OCI-LY1 (cell line): ENCODE measurements at regions not wholly inside any gene's neighbourhood (a gene's known extent, or its start where the extent isn't known, plus 50 kb on each side); places are given as distances from the start of the nearest gene placed in this dataset.

Experiments used
- H2AFZ ChIP-seq: fragments of 200-600 bp; sonication (generic), shearing (Covaris generic); 2 replicates; pipeline ENCODE4 v1.6.0; 2014; ENCODE audit warnings: antibody characterized with exemption, mild to moderate bottlenecking, low read length
- H3F3A ChIP-seq: fragments of 200-600 bp; sonication (generic), shearing (Covaris generic); 2 replicates; pipeline ENCODE4 v1.6.0; 2014; ENCODE audit warnings: mild to moderate bottlenecking, antibody characterized with exemption, low read length, moderate library complexity; ENCODE audit not compliant: insufficient read depth
- H3K27ac ChIP-seq: fragments of 200-600 bp; sonication (generic); 2 replicates; pipeline ENCODE4 v1.5.1; 2014; ENCODE audit warnings: low read length, mixed run types, mild to moderate bottlenecking, low read depth; ENCODE audit not compliant: poor library complexity, severe bottlenecking
- H3K27me3 ChIP-seq: fragments of 200-600 bp; sonication (generic); 2 replicates; pipeline ENCODE4 v1.6.0; 2014; ENCODE audit warnings: antibody characterized with exemption, mild to moderate bottlenecking, low read length, moderate library complexity; ENCODE audit not compliant: insufficient read depth
- H3K36me3 ChIP-seq: fragments of 200-600 bp; sonication (generic); 2 replicates; pipeline ENCODE4 v1.6.1; 2014; ENCODE audit warnings: mild to moderate bottlenecking, antibody characterized with exemption, low read length, moderate library complexity, mixed read lengths; ENCODE audit not compliant: insufficient read depth
- H3K4me1 ChIP-seq: fragments of 200-600 bp; sonication (generic); 2 replicates; pipeline ENCODE4 v1.5.1; 2014; ENCODE audit warnings: mild to moderate bottlenecking, low read length, moderate library complexity; ENCODE audit not compliant: insufficient read depth, severe bottlenecking
- H3K4me2 ChIP-seq: fragments of 200-600 bp; sonication (generic), shearing (Covaris generic); 2 replicates; pipeline ENCODE4 v1.6.1; 2014; ENCODE audit warnings: low read length
- H3K4me3 ChIP-seq: fragments of 200-600 bp; sonication (generic); 2 replicates; pipeline ENCODE4 v1.5.1; 2014; ENCODE audit warnings: low read length, low read depth, mild to moderate bottlenecking, mixed read lengths; ENCODE audit not compliant: poor library complexity, severe bottlenecking
- H3K79me2 ChIP-seq: fragments of 200-600 bp; shearing (Covaris generic); 2 replicates; pipeline ENCODE4 v1.6.1; 2016; ENCODE audit warnings: mixed run types, low read length, mixed read lengths; ENCODE audit not compliant: insufficient read depth
- H3K9ac ChIP-seq: fragments of 200-600 bp; sonication (generic), shearing (Covaris generic); 2 replicates; pipeline ENCODE4 v1.6.1; 2014; ENCODE audit warnings: mild to moderate bottlenecking, low read length, mixed read lengths
- H3K9me2 ChIP-seq: fragments of 200-600 bp; sonication (generic), shearing (Covaris generic); 2 replicates; pipeline ENCODE4 v1.6.1; 2014; ENCODE audit warnings: low read depth, mild to moderate bottlenecking, low read length, mixed read lengths
- H3K9me3 ChIP-seq: fragments of 200-600 bp; shearing (Covaris generic); 2 replicates; pipeline ENCODE4 v1.6.1; 2014; ENCODE audit warnings: low read length, mixed read lengths
- H4K20me1 ChIP-seq: fragments of 200-600 bp; sonication (generic), shearing (Covaris generic); 2 replicates; pipeline ENCODE4 v1.6.0; 2016; ENCODE audit warnings: mild to moderate bottlenecking, low read length; ENCODE audit not compliant: insufficient read depth
- EZH2 ChIP-seq: fragments of 200-600 bp; sonication (generic), shearing (Covaris generic); IDR thresholded peaks from 2 replicates; pipeline ENCODE4 v1.8.0; 2017; ENCODE audit warnings: borderline replicate concordance, mixed run types, mild to moderate bottlenecking, antibody characterized with exemption, low read length, moderate library complexity, mixed read lengths
- TF ChIP-seq, protein P1 (sequence below): fragments of 200-600 bp; sonication (generic), shearing (Covaris generic); IDR thresholded peaks from 2 replicates; pipeline ENCODE4 v1.5.1; 2017; ENCODE audit warnings: mild to moderate bottlenecking, antibody characterized with exemption, low read length, moderate library complexity, mixed read lengths

GRCh38 chr11:122207921-122208764 is 92.1 kb upstream of the BLID start:
- no peak overlapping the region for H3K27ac ChIP-seq
- no peaks in the 10 kb centered on the region for H3K9me3 ChIP-seq
- no peak overlapping the region for H3K9ac ChIP-seq
- no peak for TF ChIP-seq EZH2
- TF ChIP-seq, protein P1, sequence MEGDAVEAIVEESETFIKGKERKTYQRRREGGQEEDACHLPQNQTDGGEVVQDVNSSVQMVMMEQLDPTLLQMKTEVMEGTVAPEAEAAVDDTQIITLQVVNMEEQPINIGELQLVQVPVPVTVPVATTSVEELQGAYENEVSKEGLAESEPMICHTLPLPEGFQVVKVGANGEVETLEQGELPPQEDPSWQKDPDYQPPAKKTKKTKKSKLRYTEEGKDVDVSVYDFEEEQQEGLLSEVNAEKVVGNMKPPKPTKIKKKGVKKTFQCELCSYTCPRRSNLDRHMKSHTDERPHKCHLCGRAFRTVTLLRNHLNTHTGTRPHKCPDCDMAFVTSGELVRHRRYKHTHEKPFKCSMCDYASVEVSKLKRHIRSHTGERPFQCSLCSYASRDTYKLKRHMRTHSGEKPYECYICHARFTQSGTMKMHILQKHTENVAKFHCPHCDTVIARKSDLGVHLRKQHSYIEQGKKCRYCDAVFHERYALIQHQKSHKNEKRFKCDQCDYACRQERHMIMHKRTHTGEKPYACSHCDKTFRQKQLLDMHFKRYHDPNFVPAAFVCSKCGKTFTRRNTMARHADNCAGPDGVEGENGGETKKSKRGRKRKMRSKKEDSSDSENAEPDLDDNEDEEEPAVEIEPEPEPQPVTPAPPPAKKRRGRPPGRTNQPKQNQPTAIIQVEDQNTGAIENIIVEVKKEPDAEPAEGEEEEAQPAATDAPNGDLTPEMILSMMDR = no peak
- H3K4me2 ChIP-seq = no peak overlapping the region
- H3K79me2 ChIP-seq = no peaks in the 10 kb centered on the region
- no peaks in the 10 kb centered on the region for H3K27me3 ChIP-seq
- no peak overlapping the region for H3K4me3 ChIP-seq
- no peaks in the 10 kb centered on the region for H3K4me1 ChIP-seq
- H3K36me3 ChIP-seq = no peaks in the 10 kb centered on the region
- no peaks in the 10 kb centered on the region for H3K9me2 ChIP-seq
- H4K20me1 ChIP-seq = no peaks in the 10 kb centered on the region
- H2AFZ ChIP-seq = no peak overlapping the region
- H3F3A ChIP-seq = no peaks in the 10 kb centered on the region

DNA sequence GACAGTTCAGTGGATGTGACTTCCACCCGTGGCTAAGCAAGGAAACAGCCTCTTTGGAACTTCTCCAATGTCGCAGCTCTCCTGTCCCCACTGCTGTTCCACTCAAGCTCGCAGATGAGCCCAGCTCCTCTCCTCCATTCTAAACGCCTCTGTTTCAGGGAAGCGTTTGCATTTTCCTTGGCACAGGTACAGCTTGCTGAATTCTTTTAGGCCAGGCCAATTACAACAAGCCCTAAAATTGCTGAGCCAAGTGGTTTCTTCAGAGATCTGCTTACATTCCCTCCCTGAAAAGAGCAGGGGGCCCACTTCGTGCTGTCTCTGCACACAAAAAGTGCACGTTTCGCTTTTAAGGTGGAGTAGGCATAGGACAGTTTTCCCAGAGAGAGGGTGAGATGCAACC is 91.5 kb upstream of the BLID start:
- Histone ChIP-seq H2AFZ (no peak overlapping the region), H3K36me3 (no peaks in the 10 kb centered on the region), H3K9ac (no peak overlapping the region), H4K20me1 (no peaks in the 10 kb centered on the region), H3K4me3 (no peak overlapping the region), H3K79me2 (no peaks in the 10 kb centered on the region), H3K4me1 (no peaks in the 10 kb centered on the region), H3K9me3 (no peaks in the 10 kb centered on the region), H3K27ac (no peak overlapping the region), H3K27me3 (no peaks in the 10 kb centered on the region), H3K4me2 (no peak overlapping the region), H3F3A (no peaks in the 10 kb centered on the region), H3K9me2 (no peaks in the 10 kb centered on the region)
- no peak for TF ChIP-seq EZH2
- TF ChIP-seq, protein P1 = no peak

DNA sequence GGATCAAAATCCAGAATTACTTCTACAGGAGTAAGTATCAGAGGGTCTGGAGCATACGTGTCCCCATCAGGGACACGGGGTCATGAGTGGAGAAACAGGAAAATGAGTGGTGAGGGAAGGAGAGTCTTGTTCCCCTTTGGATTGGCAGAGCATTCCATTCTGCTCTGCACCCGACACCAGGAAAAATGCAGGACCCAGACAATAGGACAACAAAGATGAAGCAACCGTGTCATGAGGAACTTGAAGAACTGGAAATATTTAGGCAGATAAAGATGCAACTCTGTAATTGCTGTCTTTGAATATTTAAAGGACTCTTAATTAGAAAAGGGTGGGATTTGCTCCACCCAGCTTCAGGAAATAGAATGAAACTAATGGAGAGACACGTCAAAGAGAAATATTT is 89.0 kb upstream of the BLID start:
- no peak overlapping the region for H3K27ac ChIP-seq
- H3K4me2 ChIP-seq = no peak overlapping the region
- H3K9ac ChIP-seq = no peak overlapping the region
- no peak overlapping the region for H3K4me3 ChIP-seq
- no peaks in the 10 kb centered on the region for H3K27me3 ChIP-seq
- H3K9me3 ChIP-seq = no peaks in the 10 kb centered on the region
- no peaks in the 10 kb centered on the region for H3K9me2 ChIP-seq
- no peaks in the 10 kb centered on the region for H3K79me2 ChIP-seq
- H4K20me1 ChIP-seq = no peaks in the 10 kb centered on the region
- TF ChIP-seq, protein P1 = no peak
- TF ChIP-seq EZH2 = no peak
- H2AFZ ChIP-seq = no peak overlapping the region
- no peaks in the 10 kb centered on the region for H3K36me3 ChIP-seq
- H3K4me1 ChIP-seq = no peaks in the 10 kb centered on the region
- H3F3A ChIP-seq = no peaks in the 10 kb centered on the region
